Stimulated activated memory B cell treated with anti-CD40 and anti-IgM and Interleukin-4, amounts not matched to agents 10 μg/mL and 1 μg/mL and 100 μg/mL, for 72 hours (primary cell): ENCODE measurements at regions not wholly inside any gene's neighbourhood (a gene's known extent, or its start where the extent isn't known, plus 50 kb on each side); places are given as distances from the start of the nearest gene placed in this dataset.
A peak's percentile ranks its signal among the peaks of the same experiment; 100 is the strongest.

ENCODE experiments used
- ATAC-seq: fragments of 150-1000 bp; cut with Tn5 transposase; 2 replicates; pipeline ENCODE4 v1.10.0; 2021
- H3K27ac Mint-ChIP-seq: one replicate; pipeline ENCODE4 v1.8.0; 2022; ENCODE audit warnings: mild to moderate bottlenecking, mixed read lengths
- H3K27me3 Mint-ChIP-seq: one replicate; pipeline ENCODE4 v1.8.0; 2022; ENCODE audit warnings: mixed read lengths
- H3K36me3 Mint-ChIP-seq: one replicate; pipeline ENCODE4 v1.8.0; 2022; ENCODE audit warnings: mixed read lengths
- H3K4me1 Mint-ChIP-seq: one replicate; pipeline ENCODE4 v1.8.0; 2022; ENCODE audit warnings: mixed read lengths
- H3K4me3 Mint-ChIP-seq: one replicate; pipeline ENCODE4 v1.8.0; 2022; ENCODE audit warnings: mild to moderate bottlenecking, moderate library complexity, mixed read lengths
- H3K9me3 Mint-ChIP-seq: one replicate; pipeline ENCODE4 v1.8.0; 2022; ENCODE audit warnings: mixed read lengths

DNA sequence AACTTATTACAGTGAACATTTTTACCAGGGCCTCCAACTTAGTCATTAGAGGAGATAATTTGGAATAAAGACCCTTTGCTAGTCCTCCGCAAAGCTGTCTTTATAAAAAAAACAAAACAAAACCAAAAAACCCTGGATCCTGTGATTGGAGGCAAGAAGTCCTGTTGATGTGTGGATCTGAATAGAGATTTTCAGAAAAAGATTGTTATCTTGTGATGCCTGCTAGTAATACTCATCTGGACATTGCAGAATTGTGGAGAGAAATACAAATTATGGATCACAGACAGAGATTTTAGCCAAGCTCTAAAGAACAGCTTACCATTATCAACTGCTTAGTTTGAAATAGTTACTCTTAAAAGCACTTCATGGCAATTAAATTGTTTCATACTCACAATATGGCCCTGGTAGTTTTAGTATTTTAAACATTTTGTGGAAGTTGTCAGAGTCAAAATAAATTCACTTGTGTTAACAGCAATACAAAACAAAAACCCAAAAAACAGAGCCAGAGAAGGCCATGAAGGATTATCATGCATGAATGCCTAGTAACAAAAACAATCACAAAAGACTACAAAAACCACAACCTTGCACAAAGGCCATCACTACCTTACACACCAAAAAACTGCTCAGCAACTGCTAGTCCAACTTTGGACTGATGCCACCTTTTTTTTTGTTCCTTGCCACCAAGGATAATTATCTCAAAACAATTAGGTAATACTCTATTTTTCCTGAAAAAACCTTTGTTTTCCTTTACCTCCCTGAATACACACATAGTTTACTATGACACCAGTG, 514.5 kb upstream of the SLIT2 start:
- H3K4me1 Mint-ChIP-seq: no peaks in the 10 kb centered on the region
- H3K36me3 Mint-ChIP-seq: no peaks in the 10 kb centered on the region
- H3K27ac Mint-ChIP-seq: no peak overlapping the region
- H3K9me3 Mint-ChIP-seq: peaks cover 7% of the 10 kb centered on the region
- no peak overlapping the region for H3K4me3 Mint-ChIP-seq
- no peaks in the 10 kb centered on the region for H3K27me3 Mint-ChIP-seq
- ATAC-seq: no peak

DNA sequence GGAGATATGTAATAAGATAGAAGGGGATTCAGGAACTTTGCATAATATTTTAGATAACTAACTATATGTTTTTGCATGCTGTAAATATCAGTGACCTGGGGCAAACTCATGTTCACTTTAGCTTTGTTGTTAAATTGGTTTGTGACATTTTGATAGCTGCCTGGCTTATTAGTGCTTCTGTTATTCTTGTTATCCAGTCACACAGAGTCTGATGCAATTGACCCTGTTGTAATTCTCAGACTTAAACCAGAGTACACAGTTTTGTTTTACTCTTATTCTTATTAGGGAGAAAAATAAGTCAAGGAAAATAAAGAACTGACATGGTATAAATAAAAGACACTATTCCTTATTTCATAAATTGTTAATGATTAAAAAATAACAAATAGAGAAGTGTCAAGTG, 516.7 kb upstream of the SLIT2 start:
- ATAC-seq: no peak
- Mint-ChIP-seq H3K9me3 (peaks cover 10% of the 10 kb centered on the region), H3K36me3 (no peaks in the 10 kb centered on the region), H3K4me3 (no peak overlapping the region), H3K27ac (no peak overlapping the region), H3K4me1 (peaks cover 4% of the 10 kb centered on the region), H3K27me3 (no peaks in the 10 kb centered on the region)

DNA sequence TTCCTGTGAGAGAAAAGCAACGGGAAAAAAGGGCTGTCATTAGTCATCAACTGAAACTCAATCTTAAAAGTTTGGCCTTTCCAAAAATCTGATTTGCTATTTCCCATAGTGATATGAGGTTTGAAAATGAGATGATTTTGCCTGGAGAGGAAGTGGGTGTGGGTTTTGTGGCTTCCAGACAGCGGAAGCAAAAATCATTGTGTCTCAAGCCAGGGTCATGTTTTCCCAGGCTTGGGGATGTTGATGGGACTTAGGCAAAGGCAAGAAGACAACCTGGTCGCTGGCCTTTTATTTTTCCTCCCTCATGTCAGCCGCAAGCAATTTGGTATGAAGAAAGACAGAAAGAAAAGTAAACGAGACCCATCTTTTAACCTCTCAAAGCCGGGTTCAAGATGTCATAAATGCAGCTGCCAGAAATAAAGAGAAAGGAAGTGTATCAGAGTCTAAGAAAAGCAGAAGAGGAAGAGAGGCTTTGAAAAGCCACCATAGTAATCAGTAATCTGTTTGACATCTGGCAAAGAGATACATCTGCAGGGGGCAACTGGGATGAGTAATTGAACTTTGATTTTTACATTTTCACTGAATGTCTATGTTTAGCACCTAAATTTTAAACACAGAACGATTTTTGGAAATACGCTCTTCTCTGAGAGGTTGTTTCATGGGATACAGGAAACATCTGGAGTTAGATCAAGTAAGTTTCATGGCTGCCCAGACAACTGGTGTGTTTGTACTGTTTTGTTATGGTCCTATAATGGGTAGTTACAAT, 521.6 kb upstream of the SLIT2 start:
- H3K4me1 Mint-ChIP-seq: peaks cover 11% of the 10 kb centered on the region
- peaks cover 13% of the 10 kb centered on the region for H3K9me3 Mint-ChIP-seq
- no peaks in the 10 kb centered on the region for H3K27me3 Mint-ChIP-seq
- H3K36me3 Mint-ChIP-seq: no peaks in the 10 kb centered on the region
- peak overlapping the region; percentile 62 for H3K4me3 Mint-ChIP-seq
- no peak overlapping the region for H3K27ac Mint-ChIP-seq
- ATAC-seq: peak; percentile 80

- no peak overlapping the region for H3K27ac Mint-ChIP-seq
- peaks cover 11% of the 10 kb centered on the region for H3K4me1 Mint-ChIP-seq
- no peak for ATAC-seq
- no peaks in the 10 kb centered on the region for H3K36me3 Mint-ChIP-seq
- H3K27me3 Mint-ChIP-seq: no peaks in the 10 kb centered on the region
- H3K9me3 Mint-ChIP-seq: peaks cover 8% of the 10 kb centered on the region
- no peak overlapping the region for H3K4me3 Mint-ChIP-seq
Measured at GRCh38 chr4:19728773-19729172, 522.9 kb upstream of the SLIT2 start.

DNA sequence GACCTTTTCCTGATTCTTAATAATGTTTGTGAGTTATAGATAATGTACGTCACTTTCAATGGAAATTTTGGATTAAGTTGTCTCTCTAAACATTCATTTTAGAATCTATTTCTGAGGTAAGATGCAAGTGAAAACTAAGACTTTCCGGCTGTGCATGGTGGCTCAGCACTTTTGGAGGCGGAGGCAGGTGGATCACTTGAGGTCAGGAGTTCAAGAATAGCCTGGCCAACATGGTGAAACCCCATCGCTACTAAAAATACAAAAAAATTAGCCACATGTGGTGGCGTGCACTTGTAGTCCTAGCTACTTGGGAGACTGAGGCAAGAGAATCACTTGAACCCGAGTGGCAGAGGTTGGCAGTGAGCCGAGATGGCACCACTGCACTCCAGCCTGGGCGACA, 524.6 kb upstream of the SLIT2 start:
- Mint-ChIP-seq H3K27me3 (no peaks in the 10 kb centered on the region), H3K27ac (no peak overlapping the region), H3K36me3 (no peaks in the 10 kb centered on the region), H3K4me1 (peaks cover 11% of the 10 kb centered on the region), H3K9me3 (peaks cover 8% of the 10 kb centered on the region), H3K4me3 (no peak overlapping the region)
- ATAC-seq: no peak

DNA sequence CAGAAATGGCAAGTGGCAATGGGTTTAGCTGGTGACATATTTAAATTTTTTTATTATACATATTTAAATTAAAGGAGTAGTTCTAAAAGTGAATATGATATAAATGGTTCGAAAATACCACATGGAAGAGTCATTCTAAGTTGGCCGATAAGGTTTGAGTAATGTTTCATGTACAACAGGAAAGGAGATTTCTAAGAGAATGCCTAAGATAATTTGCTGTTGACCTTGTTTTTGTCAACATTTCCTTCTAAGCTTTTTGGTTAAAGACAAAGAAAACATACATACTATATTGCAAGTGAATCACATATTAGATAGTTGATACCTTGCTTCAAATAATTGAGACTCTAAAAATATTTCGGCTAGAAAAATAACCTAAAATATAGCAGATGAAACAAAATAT, 526.6 kb upstream of the SLIT2 start:
- ATAC-seq: no peak
- Mint-ChIP-seq H3K9me3 (peaks cover 7% of the 10 kb centered on the region), H3K4me1 (peaks cover 9% of the 10 kb centered on the region), H3K36me3 (no peaks in the 10 kb centered on the region), H3K27me3 (no peaks in the 10 kb centered on the region), H3K27ac (no peak overlapping the region), H3K4me3 (no peak overlapping the region)

- Mint-ChIP-seq H3K36me3 (no peaks in the 10 kb centered on the region), H3K9me3 (peaks cover 5% of the 10 kb centered on the region), H3K4me1 (no peaks in the 10 kb centered on the region), H3K27ac (no peak overlapping the region), H3K4me3 (no peak overlapping the region), H3K27me3 (no peaks in the 10 kb centered on the region)
- no peak for ATAC-seq
Measured at GRCh38 chr4:19722404-19722803, 529.3 kb upstream of the SLIT2 start.

- peaks cover 5% of the 10 kb centered on the region for H3K9me3 Mint-ChIP-seq
- H3K27me3 Mint-ChIP-seq: no peaks in the 10 kb centered on the region
- H3K4me1 Mint-ChIP-seq: no peaks in the 10 kb centered on the region
- H3K27ac Mint-ChIP-seq: no peak overlapping the region
- no peaks in the 10 kb centered on the region for H3K36me3 Mint-ChIP-seq
- no peak overlapping the region for H3K4me3 Mint-ChIP-seq
- no peak for ATAC-seq
Measured at GRCh38 chr4:19721587-19721986, 530.1 kb upstream of the SLIT2 start.

GRCh38 chr4:19720610-19721009, 531.1 kb upstream of the SLIT2 start:
- no peak for ATAC-seq
- no peak overlapping the region for H3K27ac Mint-ChIP-seq
- no peak overlapping the region for H3K4me3 Mint-ChIP-seq
- no peaks in the 10 kb centered on the region for H3K36me3 Mint-ChIP-seq
- H3K4me1 Mint-ChIP-seq: no peaks in the 10 kb centered on the region
- H3K27me3 Mint-ChIP-seq: no peaks in the 10 kb centered on the region
- peaks cover 2% of the 10 kb centered on the region for H3K9me3 Mint-ChIP-seq

- Mint-ChIP-seq H3K4me1 (no peaks in the 10 kb centered on the region), H3K4me3 (no peak overlapping the region), H3K27me3 (no peaks in the 10 kb centered on the region), H3K9me3 (peaks cover 2% of the 10 kb centered on the region), H3K36me3 (no peaks in the 10 kb centered on the region), H3K27ac (no peak overlapping the region)
- ATAC-seq: no peak
Measured at GRCh38 chr4:19720190-19720589, 531.5 kb upstream of the SLIT2 start.

DNA sequence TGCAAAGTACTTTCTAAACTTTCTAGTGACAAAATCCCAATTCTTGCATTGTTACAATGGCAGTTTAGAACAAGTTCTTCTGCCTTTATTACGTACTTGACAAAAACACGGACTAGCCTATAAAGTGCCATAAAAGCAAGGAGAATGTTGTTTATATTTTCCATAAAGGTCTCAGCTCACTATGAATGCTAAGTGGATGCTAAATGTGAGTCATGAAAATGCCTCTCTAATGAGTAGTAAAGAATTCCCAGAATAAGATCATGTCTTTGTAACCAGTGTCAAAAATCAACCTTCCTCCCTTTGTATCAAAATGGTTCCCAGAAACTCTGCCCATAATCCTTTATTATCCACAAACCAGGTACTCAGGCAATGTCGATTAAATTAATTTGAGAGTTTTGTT, 539.8 kb upstream of the SLIT2 start:
- Mint-ChIP-seq H3K27ac (no peak overlapping the region), H3K27me3 (no peaks in the 10 kb centered on the region), H3K9me3 (peaks cover 7% of the 10 kb centered on the region), H3K4me1 (peaks cover 8% of the 10 kb centered on the region), H3K4me3 (no peak overlapping the region), H3K36me3 (no peaks in the 10 kb centered on the region)
- no peak for ATAC-seq

- Mint-ChIP-seq H3K27me3 (no peaks in the 10 kb centered on the region), H3K4me3 (no peak overlapping the region), H3K4me1 (peaks cover 8% of the 10 kb centered on the region), H3K9me3 (peaks cover 3% of the 10 kb centered on the region), H3K36me3 (no peaks in the 10 kb centered on the region), H3K27ac (no peak overlapping the region)
- ATAC-seq: no peak
Measured at GRCh38 chr4:19707876-19708275, 543.8 kb upstream of the SLIT2 start.

DNA sequence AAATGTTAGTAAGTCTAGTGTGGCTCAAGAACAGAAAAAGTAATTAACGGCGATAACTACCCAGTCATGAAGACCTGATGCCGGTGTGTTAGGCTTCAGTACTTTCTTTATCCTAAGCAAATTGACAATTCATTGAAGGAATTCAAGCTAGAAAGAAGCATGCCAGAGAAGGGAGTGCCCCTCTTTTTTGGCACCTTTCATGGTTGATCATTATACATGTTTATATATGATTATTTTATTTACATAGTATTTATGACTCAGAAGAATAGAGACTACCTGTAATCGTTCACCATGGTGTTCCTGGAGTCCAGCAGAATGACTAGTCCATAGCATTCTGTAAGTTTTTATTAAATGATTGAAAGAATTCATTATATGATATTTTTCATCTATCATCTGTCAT, 548.3 kb upstream of the SLIT2 start:
- Mint-ChIP-seq H3K4me3 (no peak overlapping the region), H3K9me3 (peaks cover 3% of the 10 kb centered on the region), H3K36me3 (no peaks in the 10 kb centered on the region), H3K27me3 (no peaks in the 10 kb centered on the region), H3K4me1 (peaks cover 5% of the 10 kb centered on the region), H3K27ac (no peak overlapping the region)
- ATAC-seq: no peak

DNA sequence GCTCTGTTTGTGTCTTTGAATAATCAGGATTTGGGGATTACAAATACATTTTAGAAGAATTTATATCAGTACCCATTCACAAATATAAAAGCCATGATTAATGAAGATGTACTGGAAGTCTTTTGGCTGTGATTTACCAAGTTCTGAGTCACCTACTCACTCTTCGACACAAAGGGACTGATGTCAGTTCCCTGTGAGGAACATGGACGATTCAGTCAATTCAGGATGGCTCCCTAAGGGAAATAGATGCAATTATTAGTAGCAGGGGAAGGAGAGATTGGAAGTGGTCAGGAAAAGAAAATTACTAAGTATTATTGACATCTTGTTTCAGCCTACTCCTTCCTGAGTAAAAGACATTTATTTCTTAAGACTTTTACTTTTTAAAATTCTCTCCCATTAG, 550.7 kb upstream of the SLIT2 start:
- peaks cover 3% of the 10 kb centered on the region for H3K9me3 Mint-ChIP-seq
- no peak overlapping the region for H3K4me3 Mint-ChIP-seq
- H3K36me3 Mint-ChIP-seq: no peaks in the 10 kb centered on the region
- H3K27me3 Mint-ChIP-seq: no peaks in the 10 kb centered on the region
- peaks cover 5% of the 10 kb centered on the region for H3K4me1 Mint-ChIP-seq
- H3K27ac Mint-ChIP-seq: no peak overlapping the region
- ATAC-seq: no peak

- Mint-ChIP-seq H3K36me3 (no peaks in the 10 kb centered on the region), H3K9me3 (peaks cover 3% of the 10 kb centered on the region), H3K27me3 (no peaks in the 10 kb centered on the region), H3K4me1 (peaks cover 17% of the 10 kb centered on the region), H3K27ac (no peak overlapping the region), H3K4me3 (no peak overlapping the region)
- no peak for ATAC-seq
Measured at GRCh38 chr4:19698961-19699360, 552.7 kb upstream of the SLIT2 start.

DNA sequence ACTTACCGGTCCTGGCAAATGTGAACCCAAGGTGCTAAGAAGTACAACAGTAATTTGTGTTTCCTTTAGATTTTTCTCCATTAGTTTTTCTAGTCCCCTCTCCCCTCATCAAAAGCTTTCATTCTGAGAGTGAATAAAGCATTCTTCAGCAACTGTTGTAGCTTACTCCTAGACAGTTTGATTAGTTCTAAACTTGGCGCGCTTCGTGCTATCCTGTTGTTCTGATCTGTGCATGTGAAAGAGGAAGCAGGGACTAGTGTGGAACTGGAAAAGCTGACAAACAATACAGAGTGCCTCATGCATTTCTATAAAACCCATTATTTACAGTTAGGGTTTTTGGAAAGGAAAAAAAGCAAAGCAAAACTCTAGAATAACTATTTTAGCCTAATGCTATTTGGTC, 556.9 kb upstream of the SLIT2 start:
- Mint-ChIP-seq H3K27me3 (no peaks in the 10 kb centered on the region), H3K36me3 (no peaks in the 10 kb centered on the region), H3K9me3 (peaks cover 3% of the 10 kb centered on the region), H3K27ac (peak overlapping the region; percentile 60), H3K4me3 (no peak overlapping the region), H3K4me1 (peaks cover 12% of the 10 kb centered on the region)
- no peak for ATAC-seq
